GM13977 (cell line): ENCODE measurements at regions not wholly inside any gene's neighbourhood (a gene's known extent, or its start where the extent isn't known, plus 50 kb on each side); places are given as distances from the start of the nearest gene placed in this dataset.
A peak's percentile ranks its signal among the peaks of the same experiment; 100 is the strongest.
"Not testable (repeated sequence)": the region's sequence is repeated elsewhere in the genome, so short reads cannot be mapped to it uniquely, and the experiment has no call there.

Experiments
- DNase-seq: peaks from one replicate; pipeline ENCODE4 v3.0.0; 2012; ENCODE audit warnings: low spot score
- in situ Hi-C: fragments of 300-500 bp; cut with MboI; formaldehyde crosslinking; loops from one replicate; pipeline ENCODE4 v1.12.0; 2022; ENCODE audit warnings: low sequenced_read_pairs, low pct_unique_long_range_greater_than_20kb, mixed read lengths, inconsistent platforms; ENCODE audit not compliant: unreplicated experiment
- TF ChIP-seq, protein P1 (sequence below): IDR thresholded peaks from 2 replicates; pipeline ENCODE4 v1.5.1; 2012; ENCODE audit warnings: mild to moderate bottlenecking, control low read depth; ENCODE audit not compliant: insufficient read depth; ENCODE audit errors: extremely low read depth, missing control alignments

GRCh38 chr22:33986167-33986771 is 66.0 kb upstream of the LARGE1 start:
- TF ChIP-seq, protein P1, sequence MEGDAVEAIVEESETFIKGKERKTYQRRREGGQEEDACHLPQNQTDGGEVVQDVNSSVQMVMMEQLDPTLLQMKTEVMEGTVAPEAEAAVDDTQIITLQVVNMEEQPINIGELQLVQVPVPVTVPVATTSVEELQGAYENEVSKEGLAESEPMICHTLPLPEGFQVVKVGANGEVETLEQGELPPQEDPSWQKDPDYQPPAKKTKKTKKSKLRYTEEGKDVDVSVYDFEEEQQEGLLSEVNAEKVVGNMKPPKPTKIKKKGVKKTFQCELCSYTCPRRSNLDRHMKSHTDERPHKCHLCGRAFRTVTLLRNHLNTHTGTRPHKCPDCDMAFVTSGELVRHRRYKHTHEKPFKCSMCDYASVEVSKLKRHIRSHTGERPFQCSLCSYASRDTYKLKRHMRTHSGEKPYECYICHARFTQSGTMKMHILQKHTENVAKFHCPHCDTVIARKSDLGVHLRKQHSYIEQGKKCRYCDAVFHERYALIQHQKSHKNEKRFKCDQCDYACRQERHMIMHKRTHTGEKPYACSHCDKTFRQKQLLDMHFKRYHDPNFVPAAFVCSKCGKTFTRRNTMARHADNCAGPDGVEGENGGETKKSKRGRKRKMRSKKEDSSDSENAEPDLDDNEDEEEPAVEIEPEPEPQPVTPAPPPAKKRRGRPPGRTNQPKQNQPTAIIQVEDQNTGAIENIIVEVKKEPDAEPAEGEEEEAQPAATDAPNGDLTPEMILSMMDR = no peak
- DNase-seq = peak; percentile 23
- in situ Hi-C loops = no loop called here

DNA sequence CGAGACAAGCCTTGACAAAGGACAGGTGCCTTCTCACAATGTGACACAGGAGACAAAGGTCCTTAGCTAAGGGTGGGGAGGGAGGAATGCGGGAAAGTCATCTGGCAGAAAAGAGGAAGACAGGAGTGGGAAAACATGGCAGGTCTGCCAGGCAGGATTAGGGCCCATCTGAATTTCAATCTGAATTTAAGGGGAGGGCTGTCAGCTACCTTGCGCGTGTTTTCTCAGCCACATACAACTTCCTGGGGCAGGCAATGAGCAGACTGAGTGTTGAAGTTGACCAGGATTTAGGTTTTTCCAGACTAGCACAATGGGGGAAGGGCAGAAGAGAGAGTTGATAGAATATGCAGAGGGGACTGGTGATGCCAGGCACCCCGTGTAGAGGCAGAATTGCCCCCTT is 66.7 kb upstream of the LARGE1 start:
- in situ Hi-C loops = no loop called here
- TF ChIP-seq, protein P1 = no peak
- no peak for DNase-seq

- in situ Hi-C loops, DNase-seq: not testable (repeated sequence)
Observed at GRCh38 chr22:33989263-33989662, 69.0 kb upstream of the LARGE1 start.

DNA sequence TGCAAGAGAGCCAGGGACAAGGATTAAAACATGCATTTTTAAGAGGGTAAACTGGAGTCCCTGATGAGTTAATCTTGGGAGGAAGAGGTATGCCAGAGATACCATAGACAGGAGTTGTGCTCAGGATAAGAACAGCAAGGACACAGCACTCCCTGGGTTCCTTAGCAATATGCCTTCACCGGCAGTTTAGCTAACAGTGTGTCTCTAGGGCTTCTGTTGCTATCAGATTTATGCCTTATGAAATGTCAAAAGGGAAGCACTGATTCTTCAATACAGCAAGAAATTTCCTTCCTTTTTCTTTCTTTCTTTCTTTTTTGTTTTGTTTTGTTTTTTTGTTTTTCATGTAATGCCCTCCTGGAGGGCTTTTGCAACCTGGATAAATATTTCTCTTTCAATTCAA is 71.3 kb upstream of the LARGE1 start:
- DNase-seq = no peak
- in situ Hi-C loops = no loop called here
- TF ChIP-seq, protein P1 = no peak

GRCh38 chr22:33996824-33997223 is 76.5 kb upstream of the LARGE1 start:
- no peak for DNase-seq
- TF ChIP-seq, protein P1 = no peak
- in situ Hi-C loops = no loop called here

DNA sequence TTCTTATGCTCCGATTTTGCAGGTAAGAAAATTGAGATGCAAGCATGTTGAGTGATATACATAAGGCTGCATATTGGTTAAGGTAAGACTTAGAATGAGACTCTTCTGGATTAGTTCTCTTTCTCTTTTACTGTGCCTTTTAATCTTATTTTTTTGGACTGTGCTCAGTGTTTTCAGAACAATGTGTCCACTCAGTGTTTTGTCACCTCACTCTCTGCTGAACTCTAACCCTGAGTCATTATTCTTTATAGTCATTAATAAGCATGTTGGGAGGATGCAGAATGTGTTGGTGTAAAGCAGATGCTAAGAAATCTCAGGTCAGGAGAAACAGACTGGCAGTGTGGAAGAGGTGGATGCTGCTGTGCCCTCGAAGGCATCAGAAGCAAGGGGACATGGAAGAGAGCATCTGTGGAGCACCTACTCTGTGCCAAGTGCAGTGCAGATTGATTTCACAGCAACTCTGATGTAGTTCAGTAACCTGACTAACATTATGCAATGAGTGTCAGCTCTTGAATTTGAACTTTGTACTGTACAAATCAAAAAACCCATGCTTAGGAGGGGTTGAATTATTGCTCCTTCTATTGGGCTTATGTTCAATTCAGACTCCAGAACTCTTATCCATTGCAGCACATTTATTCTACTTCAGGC is 80.7 kb upstream of the LARGE1 start:
- TF ChIP-seq, protein P1 = no peak
- no peak for DNase-seq
- in situ Hi-C loops = no loop called here

GRCh38 chr22:34001701-34002466 is 81.6 kb upstream of the LARGE1 start:
- DNase-seq = no peak
- in situ Hi-C loops = no loop called here
- TF ChIP-seq, protein P1 = no peak
